NCI-H345 (cell line): ENCODE measurements at regions not wholly inside any gene's neighbourhood (a gene's known extent, or its start where the extent isn't known, plus 50 kb on each side); places are given as distances from the start of the nearest gene placed in this dataset.

Experiments
- DNase-seq: peaks from one replicate; lab custom pipeline; 2025; lab: John Stamatoyannopoulos, UW

GRCh38 chr5:118060833-118061232 lies 927.5 kb downstream of the DTWD2 start:
- no peak for DNase-seq

GRCh38 chr5:118052503-118052902 lies 935.8 kb downstream of the DTWD2 start:
- no peak for DNase-seq

GRCh38 chr5:118044169-118044568 lies 944.2 kb downstream of the DTWD2 start:
- no peak for DNase-seq

- no peak for DNase-seq
These were observed 944.8 kb downstream of the DTWD2 start for GRCh38 chr5:118043531-118043930.

GRCh38 chr5:118042076-118042475 lies 946.3 kb downstream of the DTWD2 start:
- DNase-seq, result no peak

GRCh38 chr5:118040496-118040895 lies 947.9 kb downstream of the DTWD2 start:
- no peak for DNase-seq

- no peak for DNase-seq
These were observed 954.5 kb downstream of the DTWD2 start for GRCh38 chr5:118033686-118034338.

- DNase-seq, result no peak
These were observed 958.5 kb downstream of the DTWD2 start for GRCh38 chr5:118029807-118030206.

- no peak for DNase-seq
These were observed 966.3 kb downstream of the DTWD2 start for GRCh38 chr5:118022062-118022461.

GRCh38 chr5:118017536-118017935 lies 970.8 kb downstream of the DTWD2 start:
- DNase-seq, result no peak

GRCh38 chr5:118016396-118016795 lies 972.0 kb downstream of the DTWD2 start:
- DNase-seq, result no peak

GRCh38 chr5:118015511-118015910 lies 972.8 kb downstream of the DTWD2 start:
- DNase-seq, result no peak

- no peak for DNase-seq
These were observed 978.5 kb downstream of the DTWD2 start for GRCh38 chr5:118009741-118010297.

- DNase-seq, result no peak
These were observed 979.6 kb downstream of the DTWD2 start for GRCh38 chr5:118008779-118009178.

- DNase-seq, result no peak
These were observed 981.1 kb downstream of the DTWD2 start for GRCh38 chr5:118007262-118007661.

- no peak for DNase-seq
These were observed 982.1 kb downstream of the DTWD2 start for GRCh38 chr5:118006219-118006618.

GRCh38 chr5:117999939-118000549 lies 988.3 kb downstream of the DTWD2 start:
- no peak for DNase-seq

GRCh38 chr5:117982691-117983090 lies 1005.7 kb downstream of the DTWD2 start:
- DNase-seq, result no peak

- no peak for DNase-seq
These were observed 1014.6 kb downstream of the DTWD2 start for GRCh38 chr5:117973785-117974184.

GRCh38 chr5:117955831-117956230 lies 1032.5 kb downstream of the DTWD2 start:
- DNase-seq, result no peak

- DNase-seq, result no peak
These were observed 1034.0 kb downstream of the DTWD2 start for GRCh38 chr5:117954331-117954730.

- no peak for DNase-seq
These were observed 1035.1 kb downstream of the DTWD2 start for GRCh38 chr5:117953272-117953671.

GRCh38 chr5:117947836-117948235 lies 1040.5 kb downstream of the DTWD2 start:
- no peak for DNase-seq

GRCh38 chr5:117947121-117947520 lies 1041.2 kb downstream of the DTWD2 start:
- DNase-seq, result no peak
